WTC11 (cell line): ENCODE measurements at regions not wholly inside any gene's neighbourhood (a gene's known extent, or its start where the extent isn't known, plus 50 kb on each side); places are given as distances from the start of the nearest gene placed in this dataset.

Experiments used
- ATAC-seq: fragments of 200-7000 bp; cut with Tn5 transposase; 2 replicates; pipeline ENCODE4 v1.10.0; 2021; ENCODE audit warnings: mild to moderate bottlenecking, moderate library complexity
- CTCF ChIA-PET: fragments of 300-600 bp; sonication (Branson Sonifier 250); formaldehyde crosslinking; loops from one replicate; lab custom pipeline; 2021; ENCODE audit warnings: antibody characterized with exemption; lab: Charles Lee
- POLR2A ChIA-PET: fragments of 350-600 bp; sonication (Branson Sonifier 250); formaldehyde crosslinking; loops from one replicate; lab custom pipeline; 2021; ENCODE audit warnings: antibody characterized with exemption; lab: Charles Lee
- DNase-seq: peaks from one replicate; pipeline ENCODE4 v3.0.0; 2021; ENCODE audit warnings: low spot score
- H3K27ac Mint-ChIP-seq: 2 replicates; pipeline ENCODE4 v1.8.0; 2021; ENCODE audit warnings: mixed read lengths
- H3K27me3 Mint-ChIP-seq: 2 replicates; pipeline ENCODE4 v1.8.0; 2021; ENCODE audit warnings: low read depth, mild to moderate bottlenecking, moderate library complexity, mixed read lengths
- H3K36me3 Mint-ChIP-seq: 2 replicates; pipeline ENCODE4 v1.8.0; 2021; ENCODE audit warnings: mixed read lengths
- H3K4me1 Mint-ChIP-seq: 2 replicates; pipeline ENCODE4 v1.8.0; 2022; ENCODE audit warnings: mixed read lengths
- H3K4me3 Mint-ChIP-seq: 2 replicates; pipeline ENCODE4 v1.8.0; 2021; ENCODE audit warnings: mild to moderate bottlenecking, moderate library complexity, mixed read lengths
- H3K9me3 Mint-ChIP-seq: 2 replicates; pipeline ENCODE4 v1.8.0; 2021; ENCODE audit warnings: mixed read lengths
- ARID4B ChIP-seq: sonication (generic); formaldehyde crosslinking; IDR thresholded peaks from 2 replicates; pipeline ENCODE4 v1.8.0; 2023; ENCODE audit warnings: missing genetic modification reagents, mild to moderate bottlenecking, borderline replicate concordance
- CBFB ChIP-seq: sonication (generic); formaldehyde crosslinking; IDR thresholded peaks from 2 replicates; pipeline ENCODE4 v1.8.1; 2022; ENCODE audit warnings: mild to moderate bottlenecking, low read depth, missing genetic modification reagents
- CTCF ChIP-seq: fragments of 200-600 bp; IDR thresholded peaks from 2 replicates; pipeline ENCODE4 v1.8.0; 2022; ENCODE audit warnings: antibody characterized with exemption
- ESRRA ChIP-seq: sonication (generic); formaldehyde crosslinking; IDR thresholded peaks from 2 replicates; pipeline ENCODE4 v1.8.1; 2022; ENCODE audit warnings: mild to moderate bottlenecking, missing genetic modification reagents, borderline replicate concordance
- ETV6 ChIP-seq: sonication (generic); formaldehyde crosslinking; IDR thresholded peaks from 2 replicates; pipeline ENCODE4 v1.8.1; 2022; ENCODE audit warnings: mild to moderate bottlenecking, missing genetic modification reagents
- GABPB1 ChIP-seq: sonication (generic); formaldehyde crosslinking; IDR thresholded peaks from 2 replicates; pipeline ENCODE4 v1.8.1; 2023; ENCODE audit warnings: mild to moderate bottlenecking, missing genetic modification reagents
- GRHL2 ChIP-seq: fragments of 250-450 bp; sonication (Bioruptor Pico); IDR thresholded peaks from 2 replicates; pipeline ENCODE4 v1.8.0; 2022; ENCODE audit warnings: mild to moderate bottlenecking, moderate library complexity; ENCODE audit not compliant: insufficient replicate concordance, severe bottlenecking
- HMGA2 ChIP-seq: fragments of 250-450 bp; sonication (Bioruptor Pico); IDR thresholded peaks from 2 replicates; pipeline ENCODE4 v1.4.0; 2021; ENCODE audit warnings: mild to moderate bottlenecking, moderate library complexity
- JUN ChIP-seq: sonication (generic); formaldehyde crosslinking; IDR thresholded peaks from 2 replicates; pipeline ENCODE4 v1.8.0; 2023; ENCODE audit warnings: mild to moderate bottlenecking, missing genetic modification reagents
- NFATC4 ChIP-seq: fragments of 250-450 bp; sonication (Bioruptor Pico); IDR thresholded peaks from 2 replicates; pipeline ENCODE4 v1.9.0; 2021; ENCODE audit warnings: mild to moderate bottlenecking
- PREB ChIP-seq: sonication (generic); formaldehyde crosslinking; IDR thresholded peaks from 2 replicates; pipeline ENCODE4 v1.8.1; 2022; ENCODE audit warnings: mild to moderate bottlenecking, missing genetic modification reagents, moderate library complexity, borderline replicate concordance
- RELA ChIP-seq: sonication (generic); formaldehyde crosslinking; IDR thresholded peaks from 2 replicates; pipeline ENCODE4 v1.8.1; 2022; ENCODE audit warnings: missing genetic modification reagents, mild to moderate bottlenecking, borderline replicate concordance
- RORB ChIP-seq: fragments of 250-450 bp; sonication (Bioruptor Pico); IDR thresholded peaks from 2 replicates; pipeline ENCODE4 v1.9.0; 2021; ENCODE audit warnings: mild to moderate bottlenecking
- USF1 ChIP-seq: sonication (generic); formaldehyde crosslinking; IDR thresholded peaks from 2 replicates; pipeline ENCODE4 v1.8.0; 2022; ENCODE audit warnings: mild to moderate bottlenecking, missing genetic modification reagents
- TF ChIP-seq, protein P1 (sequence below): sonication (generic); formaldehyde crosslinking; IDR thresholded peaks from 2 replicates; pipeline ENCODE4 v1.8.1; 2023; ENCODE audit warnings: mild to moderate bottlenecking, moderate library complexity, missing genetic modification reagents
- TF ChIP-seq, protein P2 (sequence below): fragments of 250-450 bp; sonication (Bioruptor Pico); IDR thresholded peaks from 2 replicates; pipeline ENCODE4 v1.9.0; 2021; ENCODE audit warnings: mild to moderate bottlenecking
- TF ChIP-seq, protein P3 (sequence below): sonication (generic); formaldehyde crosslinking; IDR thresholded peaks from 2 replicates; pipeline ENCODE4 v1.8.1; 2023; ENCODE audit warnings: mild to moderate bottlenecking, missing genetic modification reagents, moderate library complexity
- TF ChIP-seq, protein P4 (sequence below): sonication (generic); formaldehyde crosslinking; conservative IDR thresholded peaks from 2 replicates; pipeline ENCODE4 v1.8.1; 2022; ENCODE audit warnings: mild to moderate bottlenecking, missing genetic modification reagents

- TF ChIP-seq JUN (no peak), USF1 (no peak), NFATC4 (CRISPR knock-in tag) (no peak), CTCF (no peak), ETV6 (CRISPR knock-in tag) (no peak), CBFB (CRISPR knock-in tag) (no peak)
- TF ChIP-seq, protein P1, sequence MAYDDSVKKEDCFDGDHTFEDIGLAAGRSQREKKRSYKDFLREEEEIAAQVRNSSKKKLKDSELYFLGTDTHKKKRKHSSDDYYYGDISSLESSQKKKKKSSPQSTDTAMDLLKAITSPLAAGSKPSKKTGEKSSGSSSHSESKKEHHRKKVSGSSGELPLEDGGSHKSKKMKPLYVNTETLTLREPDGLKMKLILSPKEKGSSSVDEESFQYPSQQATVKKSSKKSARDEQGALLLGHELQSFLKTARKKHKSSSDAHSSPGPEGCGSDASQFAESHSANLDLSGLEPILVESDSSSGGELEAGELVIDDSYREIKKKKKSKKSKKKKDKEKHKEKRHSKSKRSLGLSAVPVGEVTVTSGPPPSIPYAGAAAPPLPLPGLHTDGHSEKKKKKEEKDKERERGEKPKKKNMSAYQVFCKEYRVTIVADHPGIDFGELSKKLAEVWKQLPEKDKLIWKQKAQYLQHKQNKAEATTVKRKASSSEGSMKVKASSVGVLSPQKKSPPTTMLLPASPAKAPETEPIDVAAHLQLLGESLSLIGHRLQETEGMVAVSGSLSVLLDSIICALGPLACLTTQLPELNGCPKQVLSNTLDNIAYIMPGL (CRISPR knock-in tag): no peak
- TF ChIP-seq, protein P2, sequence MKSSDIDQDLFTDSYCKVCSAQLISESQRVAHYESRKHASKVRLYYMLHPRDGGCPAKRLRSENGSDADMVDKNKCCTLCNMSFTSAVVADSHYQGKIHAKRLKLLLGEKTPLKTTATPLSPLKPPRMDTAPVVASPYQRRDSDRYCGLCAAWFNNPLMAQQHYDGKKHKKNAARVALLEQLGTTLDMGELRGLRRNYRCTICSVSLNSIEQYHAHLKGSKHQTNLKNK (CRISPR knock-in tag): no peak
- TF ChIP-seq, all 79 proteins: peak for 0
Observed at GRCh38 chrX:149129767-149130166, 375.3 kb downstream of the IDS start (continued).

DNA sequence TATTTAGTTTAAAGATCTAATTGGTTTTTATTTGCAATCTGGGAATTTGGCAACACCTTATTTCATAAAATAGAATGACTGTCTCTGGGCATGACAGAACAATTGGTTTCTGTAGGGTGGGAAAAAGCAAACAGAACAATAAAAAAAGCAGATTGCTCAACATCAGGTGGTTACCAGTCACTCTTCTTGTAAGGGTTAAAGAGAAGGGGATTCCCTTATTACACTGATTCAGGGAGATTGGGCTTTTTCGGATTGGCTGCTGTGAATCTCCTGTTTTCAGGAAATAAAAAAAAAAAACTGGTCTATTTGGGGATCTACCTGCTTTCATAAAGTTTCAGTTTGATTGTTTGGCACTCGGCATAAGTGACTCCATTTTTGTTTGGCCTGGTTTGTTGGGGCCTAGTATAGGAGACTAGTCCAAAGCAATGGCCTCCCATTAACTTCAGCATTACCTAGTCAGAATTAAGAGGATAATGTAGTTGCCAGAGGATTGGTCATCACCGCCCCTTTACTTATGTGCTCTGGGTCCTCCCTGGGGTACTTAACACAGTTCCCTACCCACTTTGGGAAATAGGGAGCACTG, 380.5 kb downstream of the IDS start:
- no peaks in the 10 kb centered on the region for H3K9me3 Mint-ChIP-seq
- peaks cover 16% of the 10 kb centered on the region for H3K4me1 Mint-ChIP-seq
- H3K36me3 Mint-ChIP-seq: no peaks in the 10 kb centered on the region
- H3K27ac Mint-ChIP-seq: no peak overlapping the region
- H3K4me3 Mint-ChIP-seq: no peak overlapping the region
- TF ChIP-seq, protein P3, sequence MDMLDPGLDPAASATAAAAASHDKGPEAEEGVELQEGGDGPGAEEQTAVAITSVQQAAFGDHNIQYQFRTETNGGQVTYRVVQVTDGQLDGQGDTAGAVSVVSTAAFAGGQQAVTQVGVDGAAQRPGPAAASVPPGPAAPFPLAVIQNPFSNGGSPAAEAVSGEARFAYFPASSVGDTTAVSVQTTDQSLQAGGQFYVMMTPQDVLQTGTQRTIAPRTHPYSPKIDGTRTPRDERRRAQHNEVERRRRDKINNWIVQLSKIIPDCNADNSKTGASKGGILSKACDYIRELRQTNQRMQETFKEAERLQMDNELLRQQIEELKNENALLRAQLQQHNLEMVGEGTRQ: no peak
- no peak for TF ChIP-seq PREB (CRISPR knock-in tag)
- no peak for TF ChIP-seq GABPB1 (CRISPR knock-in tag)
- no peak for TF ChIP-seq RELA (CRISPR knock-in tag)
- TF ChIP-seq HMGA2 (CRISPR knock-in tag): no peak
- no peak for TF ChIP-seq GRHL2 (CRISPR knock-in tag)
- TF ChIP-seq RORB (CRISPR knock-in tag): no peak
- no peak for TF ChIP-seq ARID4B (CRISPR knock-in tag)
- no peak for TF ChIP-seq ESRRA (CRISPR knock-in tag)
- TF ChIP-seq, protein P4, sequence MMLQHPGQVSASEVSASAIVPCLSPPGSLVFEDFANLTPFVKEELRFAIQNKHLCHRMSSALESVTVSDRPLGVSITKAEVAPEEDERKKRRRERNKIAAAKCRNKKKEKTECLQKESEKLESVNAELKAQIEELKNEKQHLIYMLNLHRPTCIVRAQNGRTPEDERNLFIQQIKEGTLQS: no peak
- ChIA-PET CTCF (no interaction called here), POLR2A (no interaction called here)
- no peaks in the 10 kb centered on the region for H3K27me3 Mint-ChIP-seq
- ATAC-seq (no peak), DNase-seq (no peak)
